ENCODE measurements at regions not wholly inside any gene's neighbourhood (a gene's known extent, or its start where the extent isn't known, plus 50 kb on each side); places are given as distances from the start of the nearest gene placed in this dataset.

DNA sequence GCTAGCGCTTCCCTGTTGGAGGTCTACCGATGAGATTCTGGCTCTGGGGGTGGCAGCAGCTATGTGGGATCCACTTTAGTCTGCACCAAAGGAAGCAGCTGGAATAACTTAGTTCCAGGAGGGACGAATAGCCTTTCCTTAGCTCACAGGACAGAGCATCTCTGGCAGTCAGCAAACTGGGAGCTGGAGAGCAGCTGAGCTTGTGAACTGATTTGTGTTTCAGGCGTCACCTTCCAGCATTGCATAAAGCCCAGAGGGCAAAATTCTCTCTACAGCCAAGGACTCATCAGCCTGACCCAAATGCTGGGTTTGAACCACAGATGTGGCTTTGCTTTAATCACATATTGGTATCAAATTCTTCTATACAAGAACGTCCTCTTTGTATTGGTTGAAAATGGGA, 81.9 kb upstream of the PELI2 start:
- TF ChIP-seq POLR2A (IDR thresholded peaks at IDR 0.05; ENCODE audit: low read depth, low read length) (no peak), GATA2 (IDR thresholded peaks at IDR 0.05; ENCODE audit: insufficient read depth, insufficient read length, low read depth, low read length) (no peak), POLR2AphosphoS5 (IDR thresholded peaks at IDR 0.05; ENCODE audit: insufficient read depth, low read depth, low read length) (no peak)
- TF ChIP-seq, protein P1, sequence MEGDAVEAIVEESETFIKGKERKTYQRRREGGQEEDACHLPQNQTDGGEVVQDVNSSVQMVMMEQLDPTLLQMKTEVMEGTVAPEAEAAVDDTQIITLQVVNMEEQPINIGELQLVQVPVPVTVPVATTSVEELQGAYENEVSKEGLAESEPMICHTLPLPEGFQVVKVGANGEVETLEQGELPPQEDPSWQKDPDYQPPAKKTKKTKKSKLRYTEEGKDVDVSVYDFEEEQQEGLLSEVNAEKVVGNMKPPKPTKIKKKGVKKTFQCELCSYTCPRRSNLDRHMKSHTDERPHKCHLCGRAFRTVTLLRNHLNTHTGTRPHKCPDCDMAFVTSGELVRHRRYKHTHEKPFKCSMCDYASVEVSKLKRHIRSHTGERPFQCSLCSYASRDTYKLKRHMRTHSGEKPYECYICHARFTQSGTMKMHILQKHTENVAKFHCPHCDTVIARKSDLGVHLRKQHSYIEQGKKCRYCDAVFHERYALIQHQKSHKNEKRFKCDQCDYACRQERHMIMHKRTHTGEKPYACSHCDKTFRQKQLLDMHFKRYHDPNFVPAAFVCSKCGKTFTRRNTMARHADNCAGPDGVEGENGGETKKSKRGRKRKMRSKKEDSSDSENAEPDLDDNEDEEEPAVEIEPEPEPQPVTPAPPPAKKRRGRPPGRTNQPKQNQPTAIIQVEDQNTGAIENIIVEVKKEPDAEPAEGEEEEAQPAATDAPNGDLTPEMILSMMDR (IDR thresholded peaks at IDR 0.05; ENCODE audit: extremely low read depth in 1 of 2, insufficient read depth in 1 of 2, low read depth in 1 of 2, low read length in 2 of 2): no peak
